C4-2B (cell line): ENCODE measurements at regions not wholly inside any gene's neighbourhood (a gene's known extent, or its start where the extent isn't known, plus 50 kb on each side); places are given as distances from the start of the nearest gene placed in this dataset.

Source experiments
- ZFX ChIP-seq: fragments of 450-650 bp; IDR thresholded peaks from 2 replicates; pipeline ENCODE4 v1.6.1; 2017
- TF ChIP-seq, protein P1 (sequence below): fragments of 450-650 bp; conservative IDR thresholded peaks from 2 replicates; pipeline ENCODE4 v1.5.1; 2017; ENCODE audit warnings: mild to moderate bottlenecking

DNA sequence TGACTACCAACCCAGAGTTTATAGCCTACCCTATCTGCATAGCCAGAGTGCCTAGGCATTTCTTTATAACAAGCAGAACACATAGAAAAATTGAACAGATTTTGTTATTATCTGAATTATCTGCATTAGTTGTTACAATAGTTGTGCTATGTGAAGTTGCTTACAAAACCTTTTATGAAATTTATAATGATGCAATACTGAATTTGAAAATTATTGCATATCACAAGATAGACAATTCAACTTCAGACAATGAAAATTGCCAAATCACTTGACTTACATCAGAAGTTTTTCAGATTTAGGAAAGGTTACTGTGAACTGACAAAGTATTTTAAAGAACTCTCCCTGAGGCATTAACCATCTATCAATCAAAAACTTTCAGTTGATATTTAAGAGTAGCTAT lies 437.9 kb upstream of the PIK3C3 start:
- TF ChIP-seq, protein P1, sequence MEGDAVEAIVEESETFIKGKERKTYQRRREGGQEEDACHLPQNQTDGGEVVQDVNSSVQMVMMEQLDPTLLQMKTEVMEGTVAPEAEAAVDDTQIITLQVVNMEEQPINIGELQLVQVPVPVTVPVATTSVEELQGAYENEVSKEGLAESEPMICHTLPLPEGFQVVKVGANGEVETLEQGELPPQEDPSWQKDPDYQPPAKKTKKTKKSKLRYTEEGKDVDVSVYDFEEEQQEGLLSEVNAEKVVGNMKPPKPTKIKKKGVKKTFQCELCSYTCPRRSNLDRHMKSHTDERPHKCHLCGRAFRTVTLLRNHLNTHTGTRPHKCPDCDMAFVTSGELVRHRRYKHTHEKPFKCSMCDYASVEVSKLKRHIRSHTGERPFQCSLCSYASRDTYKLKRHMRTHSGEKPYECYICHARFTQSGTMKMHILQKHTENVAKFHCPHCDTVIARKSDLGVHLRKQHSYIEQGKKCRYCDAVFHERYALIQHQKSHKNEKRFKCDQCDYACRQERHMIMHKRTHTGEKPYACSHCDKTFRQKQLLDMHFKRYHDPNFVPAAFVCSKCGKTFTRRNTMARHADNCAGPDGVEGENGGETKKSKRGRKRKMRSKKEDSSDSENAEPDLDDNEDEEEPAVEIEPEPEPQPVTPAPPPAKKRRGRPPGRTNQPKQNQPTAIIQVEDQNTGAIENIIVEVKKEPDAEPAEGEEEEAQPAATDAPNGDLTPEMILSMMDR: no peak
- no peak for TF ChIP-seq ZFX
